Fibroblast of villous mesenchyme (primary cell): ENCODE measurements at regions not wholly inside any gene's neighbourhood (a gene's known extent, or its start where the extent isn't known, plus 50 kb on each side); places are given as distances from the start of the nearest gene placed in this dataset.
"Not testable (repeated sequence)": the region's sequence is repeated elsewhere in the genome, so short reads cannot be mapped to it uniquely, and the experiment has no call there.

Experiments used
- DNase-seq: peaks from one replicate; pipeline ENCODE4 v3.0.0-alpha.2; 2010; ENCODE audit warnings: low read depth
- H3K4me3 ChIP-seq: 2 replicates; pipeline ENCODE4 v1.5.1; 2011; ENCODE audit warnings: low read depth, mild to moderate bottlenecking, low read length
- TF ChIP-seq, protein P1 (sequence below): IDR thresholded peaks from 2 replicates; pipeline ENCODE4 v1.5.1; 2012; ENCODE audit warnings: low read depth, mild to moderate bottlenecking, low read length; ENCODE audit not compliant: insufficient read depth

DNA sequence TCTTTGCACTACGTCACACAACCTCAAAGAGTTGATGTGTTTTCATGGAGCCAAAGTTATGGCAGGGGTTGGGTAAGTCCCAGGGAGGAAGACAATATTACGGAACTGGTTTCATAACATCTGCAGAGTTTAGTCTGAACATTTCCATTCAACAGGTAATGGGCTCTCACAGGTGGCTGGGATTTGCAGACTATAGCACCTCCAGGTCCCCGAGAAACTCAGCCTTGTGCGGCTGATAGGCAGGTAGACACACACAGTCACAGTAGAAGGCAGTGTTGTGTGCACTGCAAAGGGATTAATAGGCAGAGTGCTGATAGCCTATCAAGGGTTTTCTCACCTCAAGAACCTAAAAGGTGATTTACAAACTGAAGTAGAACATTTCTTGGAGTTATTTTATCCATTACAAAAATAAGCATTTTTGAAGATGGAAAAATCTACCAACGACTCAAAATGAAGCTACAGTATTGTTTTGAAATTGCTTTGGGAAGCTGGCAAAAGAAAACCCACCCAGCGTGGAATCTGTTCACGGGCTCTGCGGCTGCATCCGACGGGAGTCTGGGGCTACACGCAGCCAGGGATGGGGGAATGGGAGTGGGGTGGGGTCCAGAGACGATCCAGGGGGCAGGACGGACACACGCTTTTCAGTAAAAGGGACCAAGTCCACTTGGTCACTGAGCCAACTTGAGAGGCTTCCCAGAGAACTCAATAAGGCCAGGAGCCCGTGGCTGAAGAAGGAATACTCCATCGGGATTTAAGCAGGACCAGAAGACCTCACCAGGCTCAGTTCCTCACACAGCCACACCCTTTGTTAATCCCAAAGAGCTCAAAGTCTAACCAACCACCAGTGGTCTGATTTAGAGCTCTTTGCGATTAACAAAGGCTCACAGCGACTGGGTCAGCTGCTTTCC, 82.9 kb downstream of the CHRNA1 start:
- H3K4me3 ChIP-seq = peak overlapping the region; percentile 68
- TF ChIP-seq, protein P1, sequence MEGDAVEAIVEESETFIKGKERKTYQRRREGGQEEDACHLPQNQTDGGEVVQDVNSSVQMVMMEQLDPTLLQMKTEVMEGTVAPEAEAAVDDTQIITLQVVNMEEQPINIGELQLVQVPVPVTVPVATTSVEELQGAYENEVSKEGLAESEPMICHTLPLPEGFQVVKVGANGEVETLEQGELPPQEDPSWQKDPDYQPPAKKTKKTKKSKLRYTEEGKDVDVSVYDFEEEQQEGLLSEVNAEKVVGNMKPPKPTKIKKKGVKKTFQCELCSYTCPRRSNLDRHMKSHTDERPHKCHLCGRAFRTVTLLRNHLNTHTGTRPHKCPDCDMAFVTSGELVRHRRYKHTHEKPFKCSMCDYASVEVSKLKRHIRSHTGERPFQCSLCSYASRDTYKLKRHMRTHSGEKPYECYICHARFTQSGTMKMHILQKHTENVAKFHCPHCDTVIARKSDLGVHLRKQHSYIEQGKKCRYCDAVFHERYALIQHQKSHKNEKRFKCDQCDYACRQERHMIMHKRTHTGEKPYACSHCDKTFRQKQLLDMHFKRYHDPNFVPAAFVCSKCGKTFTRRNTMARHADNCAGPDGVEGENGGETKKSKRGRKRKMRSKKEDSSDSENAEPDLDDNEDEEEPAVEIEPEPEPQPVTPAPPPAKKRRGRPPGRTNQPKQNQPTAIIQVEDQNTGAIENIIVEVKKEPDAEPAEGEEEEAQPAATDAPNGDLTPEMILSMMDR = no peak
- DNase-seq = peak; percentile 52

DNA sequence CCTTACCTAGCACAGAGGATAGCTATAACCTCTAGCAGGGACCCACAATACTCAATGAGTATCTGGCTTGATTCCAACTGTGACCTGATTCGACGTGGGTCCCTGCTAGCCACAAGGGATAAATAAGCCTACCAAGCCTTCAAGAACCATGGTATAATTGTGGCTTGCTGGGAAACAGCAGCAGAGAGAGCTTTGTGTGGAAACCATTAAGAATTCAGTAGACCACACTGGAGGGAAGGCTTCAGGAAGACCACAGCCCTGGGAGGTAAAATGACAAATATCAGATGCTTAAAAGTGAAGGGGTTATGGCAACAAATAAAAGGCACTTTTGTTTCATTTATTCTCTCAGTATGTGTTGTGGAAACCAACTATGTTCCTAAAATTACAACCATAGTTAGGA, 82.6 kb upstream of the WIPF1 start:
- no peak for DNase-seq
- no peak overlapping the region for H3K4me3 ChIP-seq
- TF ChIP-seq, protein P1 = no peak

DNA sequence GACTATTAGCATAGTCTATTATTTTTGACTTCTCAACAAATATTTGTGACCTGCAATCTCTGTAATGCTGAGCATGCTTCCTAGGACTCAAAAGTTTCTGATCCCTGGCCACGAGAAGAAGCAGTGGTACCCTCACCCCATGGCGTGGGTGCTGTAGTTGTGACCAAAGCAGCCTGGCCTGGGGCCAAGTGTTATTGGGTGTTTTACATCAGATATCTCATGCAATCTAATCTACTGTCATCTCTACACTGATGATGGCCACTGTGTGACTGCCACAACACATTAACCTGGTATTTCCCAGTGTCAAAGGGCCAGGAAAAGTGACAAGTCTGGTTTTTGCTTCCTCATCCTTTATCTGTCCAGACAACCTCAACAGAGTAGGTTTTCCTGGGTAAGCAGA, 80.8 kb upstream of the WIPF1 start:
- no peak overlapping the region for H3K4me3 ChIP-seq
- DNase-seq = no peak
- TF ChIP-seq, protein P1 = no peak

DNA sequence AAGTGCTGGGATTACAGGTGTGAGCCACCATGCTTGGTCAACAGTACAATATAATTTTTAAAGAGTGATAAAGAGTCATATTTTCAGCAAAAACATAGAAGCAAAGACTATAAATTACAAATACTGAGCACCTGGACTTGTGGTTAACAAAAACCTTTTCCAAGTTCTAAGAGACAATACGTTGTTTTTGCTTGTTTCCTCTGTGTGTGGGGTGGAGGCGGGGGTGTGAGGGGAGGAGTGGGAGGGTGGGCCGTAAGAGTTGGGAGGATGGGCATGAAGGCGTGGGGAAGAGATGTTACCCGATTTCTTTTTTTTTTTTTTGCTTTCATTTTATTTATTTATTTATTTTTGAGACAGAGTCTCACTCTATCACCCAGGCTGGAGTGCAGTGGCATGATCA, 78.0 kb upstream of the WIPF1 start:
- DNase-seq = no peak
- H3K4me3 ChIP-seq = no peak overlapping the region
- TF ChIP-seq, protein P1 = no peak

DNA sequence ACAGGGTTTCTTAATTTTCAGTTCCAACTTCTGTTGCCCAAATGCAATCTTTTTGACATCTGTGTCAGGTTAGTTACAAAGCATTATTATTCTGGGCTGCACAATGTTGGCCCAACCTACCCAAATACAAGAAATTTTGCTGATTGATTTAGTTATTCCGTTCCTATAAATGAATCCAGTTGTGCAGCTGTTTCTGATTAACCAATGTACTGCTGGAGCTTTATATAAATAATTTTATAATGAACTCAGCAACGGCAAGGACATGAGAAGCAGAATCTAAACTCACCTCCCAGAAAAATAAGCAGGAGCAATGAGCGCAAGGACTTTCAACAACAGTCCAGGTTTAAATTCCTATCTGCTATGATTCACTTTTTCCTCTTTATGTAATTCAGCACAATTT, 76.3 kb upstream of the WIPF1 start:
- TF ChIP-seq, protein P1 = no peak
- peak; percentile 18 for DNase-seq
- no peak overlapping the region for H3K4me3 ChIP-seq

DNA sequence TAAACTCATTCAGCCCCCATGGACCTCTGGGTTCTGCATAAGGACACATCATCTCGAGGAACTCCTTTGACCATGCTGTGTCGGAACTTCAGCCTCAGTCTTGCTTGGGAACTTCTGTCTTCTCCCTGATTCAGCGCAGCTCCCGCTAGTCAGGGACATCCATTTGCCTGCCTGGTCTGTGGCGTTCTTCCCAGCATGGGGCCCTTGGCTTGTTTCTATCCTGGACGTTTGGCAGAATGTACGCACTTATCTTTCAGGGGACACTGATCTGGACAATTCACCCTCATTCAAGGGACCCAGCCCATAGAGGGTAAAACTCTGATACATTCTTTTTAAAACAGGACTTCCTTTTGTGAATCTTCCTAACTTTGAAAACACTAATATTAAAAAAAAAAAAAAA, 75.8 kb upstream of the WIPF1 start:
- TF ChIP-seq, protein P1 = no peak
- no peak for DNase-seq
- no peak overlapping the region for H3K4me3 ChIP-seq

DNA sequence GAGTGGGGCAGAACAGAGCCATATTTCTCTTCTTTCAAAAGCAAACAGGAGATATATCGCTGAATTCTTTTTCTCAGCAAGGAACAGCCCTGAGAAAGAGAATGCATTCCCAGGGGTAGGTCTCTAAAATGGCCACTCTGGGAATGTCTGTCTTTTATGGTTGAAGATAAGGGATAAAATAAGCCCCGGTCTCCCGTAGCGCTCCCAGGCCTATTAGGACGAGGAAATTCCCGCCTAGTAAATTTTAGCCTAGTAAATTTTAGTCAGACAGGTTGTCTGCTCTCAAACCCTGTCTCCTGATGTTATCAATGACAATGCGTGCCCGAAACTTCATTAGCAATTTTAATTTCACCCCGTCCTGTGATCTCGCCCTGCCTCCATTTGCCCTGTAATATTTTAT, 73.9 kb upstream of the WIPF1 start:
- H3K4me3 ChIP-seq, DNase-seq: not testable (repeated sequence)
